GM19463 (cell line): ENCODE measurements at regions not wholly inside any gene's neighbourhood (a gene's known extent, or its start where the extent isn't known, plus 50 kb on each side); places are given as distances from the start of the nearest gene placed in this dataset.
"Not testable (repeated sequence)": the region's sequence is repeated elsewhere in the genome, so short reads cannot be mapped to it uniquely, and the experiment has no call there.

Experiments used
- ATAC-seq: cut with Tn5 transposase; IDR thresholded peaks from one replicate; pipeline ENCODE4 v1.9.1; 2021; ENCODE audit warnings: mild to moderate bottlenecking, moderate library complexity; ENCODE audit not compliant: unreplicated experiment

- no peak for ATAC-seq
These were observed 1032.7 kb downstream of the NR2F1-AS1 start for GRCh38 chr5:92548346-92548745.

DNA sequence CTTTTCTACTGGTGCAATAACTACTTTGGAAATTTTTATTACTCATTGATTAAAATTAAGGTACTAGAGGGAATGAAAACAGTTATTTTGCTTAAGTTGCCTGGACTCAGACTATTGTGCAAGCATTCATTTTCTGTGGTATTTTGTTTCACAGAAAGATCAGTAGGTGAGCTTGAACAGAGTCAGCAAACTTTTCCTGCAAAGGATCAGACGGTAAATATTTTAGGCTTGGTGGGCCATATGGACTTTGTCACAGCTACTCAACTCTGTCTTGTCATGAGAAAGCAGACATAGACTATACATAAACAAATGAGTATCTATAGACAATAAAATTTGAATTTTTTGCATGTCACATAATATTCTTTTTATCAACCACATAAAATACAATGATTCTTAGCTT is 1036.4 kb downstream of the NR2F1-AS1 start:
- ATAC-seq = no peak

DNA sequence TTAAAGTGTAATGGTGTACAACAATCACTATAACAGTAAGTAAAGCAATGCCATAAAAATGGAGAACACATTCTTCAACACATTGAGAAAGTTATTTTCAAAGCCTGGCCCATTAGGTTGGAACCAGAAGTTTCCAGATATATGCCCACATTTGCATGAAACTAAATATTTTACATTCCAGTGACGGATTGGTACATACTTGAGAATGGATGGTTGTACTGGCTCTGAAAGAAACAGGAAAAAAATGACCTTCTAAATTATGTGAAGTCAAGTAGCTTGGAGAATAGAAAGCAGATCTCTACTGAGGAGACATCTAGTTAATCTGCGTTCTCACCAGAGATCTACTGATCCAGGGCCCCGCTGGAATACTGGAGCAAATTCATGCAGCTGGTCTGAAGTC is 1037.0 kb downstream of the NR2F1-AS1 start:
- no peak for ATAC-seq

- no peak for ATAC-seq
These were observed 1037.8 kb downstream of the NR2F1-AS1 start for GRCh38 chr5:92543201-92543600.

- not testable (repeated sequence) for ATAC-seq
These were observed 1039.0 kb downstream of the NR2F1-AS1 start for GRCh38 chr5:92542017-92542416.

DNA sequence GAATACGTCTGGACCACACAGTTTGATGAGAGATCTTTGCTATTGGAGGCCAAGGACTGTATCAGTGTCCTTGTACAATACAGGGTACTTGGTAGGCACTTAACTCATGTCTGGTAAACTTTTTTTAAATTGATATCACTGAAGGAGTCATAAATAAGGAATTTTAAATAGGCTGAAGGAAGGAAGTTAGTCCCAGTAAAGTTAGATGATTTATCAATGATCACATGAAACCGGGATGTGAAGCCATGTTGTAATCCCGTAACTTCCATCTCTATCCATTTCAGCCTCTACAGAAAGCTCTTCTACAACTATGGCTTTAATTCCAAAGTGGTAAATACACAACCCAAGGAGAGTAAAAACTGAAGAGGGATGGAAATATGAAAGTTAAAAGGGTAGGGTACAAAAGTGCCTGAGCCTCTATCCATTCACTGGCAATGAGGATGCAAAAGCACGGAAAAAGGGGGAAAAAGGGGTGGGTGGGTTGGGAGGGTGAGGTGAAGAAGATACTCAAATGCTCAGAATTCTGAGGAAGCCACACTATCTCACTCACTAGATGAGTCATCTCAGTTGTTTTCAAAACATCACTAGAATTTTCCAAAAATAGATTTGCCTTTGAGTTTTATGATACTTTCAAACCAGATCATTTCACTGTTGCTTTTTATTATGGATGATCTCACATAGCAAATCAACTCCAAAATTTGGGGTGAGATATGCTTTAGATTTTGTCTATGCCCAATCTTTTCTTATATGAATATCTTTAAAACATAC is 1053.5 kb downstream of the NR2F1-AS1 start:
- no peak for ATAC-seq

- no peak for ATAC-seq
These were observed 1055.9 kb downstream of the NR2F1-AS1 start for GRCh38 chr5:92525131-92525530.

- no peak for ATAC-seq
These were observed 1061.0 kb downstream of the NR2F1-AS1 start for GRCh38 chr5:92519811-92520632.

GRCh38 chr5:92518318-92518904 is 1062.6 kb downstream of the NR2F1-AS1 start:
- peak; percentile 98 for ATAC-seq

DNA sequence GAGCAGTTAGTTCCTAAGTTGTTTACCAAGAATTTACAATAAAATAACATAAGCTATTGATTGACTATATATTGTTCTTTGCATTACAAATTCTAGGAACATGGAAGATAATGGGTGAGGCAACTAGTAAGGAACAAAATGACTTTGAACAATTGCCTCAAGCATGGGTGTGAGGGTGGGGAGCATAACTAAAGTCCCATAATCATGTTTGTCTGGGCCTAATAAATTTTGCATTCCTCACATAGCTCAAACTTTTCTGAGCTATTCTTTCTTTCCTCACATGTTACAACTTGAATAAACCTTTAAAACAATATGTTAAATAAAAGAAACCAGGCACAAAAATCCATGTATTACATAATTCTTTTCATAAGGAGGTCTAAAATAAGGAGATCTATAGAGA is 1066.1 kb downstream of the NR2F1-AS1 start:
- ATAC-seq = no peak

DNA sequence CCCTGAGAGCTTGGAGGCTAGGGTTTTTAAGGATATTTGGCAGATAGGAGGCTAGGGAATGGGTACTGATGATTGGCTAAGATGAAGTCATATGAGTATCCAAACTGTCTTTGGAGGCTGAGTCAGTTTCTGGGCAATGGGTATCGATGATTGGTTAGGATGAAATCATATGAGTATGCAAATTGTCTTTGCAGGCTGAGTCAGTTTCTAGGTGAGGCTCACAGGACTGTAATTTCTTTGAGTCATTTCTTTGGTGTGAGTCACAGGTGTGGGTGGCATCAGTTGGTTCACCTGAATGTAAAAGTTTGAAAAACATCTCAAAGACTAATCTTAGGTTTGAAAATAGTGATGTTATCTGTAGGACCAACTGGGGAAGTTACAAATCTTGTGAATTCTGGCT is 1068.0 kb downstream of the NR2F1-AS1 start:
- no peak for ATAC-seq

DNA sequence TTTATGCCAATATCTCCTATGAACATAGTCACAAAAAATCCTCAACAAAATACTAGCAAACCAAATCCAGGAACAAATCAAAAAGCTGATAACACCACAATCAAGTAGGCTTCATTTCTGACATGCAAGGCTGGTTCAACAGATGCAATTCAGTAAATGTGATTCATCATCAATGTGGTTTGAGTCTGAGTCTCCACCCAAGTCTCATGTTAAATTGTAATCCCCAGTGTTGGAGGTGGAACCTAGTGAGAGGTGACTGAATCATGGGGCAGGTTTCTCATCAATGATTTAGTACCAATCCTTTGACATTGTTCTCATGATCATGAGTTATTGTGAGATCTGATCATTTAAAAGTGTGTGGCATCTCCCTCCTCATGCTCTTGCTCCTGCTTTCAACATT is 1072.7 kb downstream of the NR2F1-AS1 start:
- no peak for ATAC-seq

- no peak for ATAC-seq
These were observed 1075.1 kb downstream of the NR2F1-AS1 start for GRCh38 chr5:92505925-92506324.

- ATAC-seq = no peak
These were observed 1075.9 kb downstream of the NR2F1-AS1 start for GRCh38 chr5:92505145-92505544.

- no peak for ATAC-seq
These were observed 1076.7 kb downstream of the NR2F1-AS1 start for GRCh38 chr5:92504346-92504745.

- ATAC-seq = no peak
These were observed 1080.3 kb downstream of the NR2F1-AS1 start for GRCh38 chr5:92500752-92501151.

- ATAC-seq = no peak
These were observed 1084.5 kb downstream of the NR2F1-AS1 start for GRCh38 chr5:92496545-92496944.

GRCh38 chr5:92494508-92494907 is 1086.5 kb downstream of the NR2F1-AS1 start:
- no peak for ATAC-seq

- no peak for ATAC-seq
These were observed 1088.1 kb downstream of the NR2F1-AS1 start for GRCh38 chr5:92492908-92493307.

GRCh38 chr5:92484484-92484883 is 1096.5 kb downstream of the NR2F1-AS1 start:
- ATAC-seq = no peak

- no peak for ATAC-seq
These were observed 1090.0 kb upstream of the ARRDC3 start for GRCh38 chr5:92472981-92473566.
